Endothelial cell of umbilical vein (primary cell): ENCODE measurements at regions not wholly inside any gene's neighbourhood (a gene's known extent, or its start where the extent isn't known, plus 50 kb on each side); places are given as distances from the start of the nearest gene placed in this dataset.

Experiments used
- BruUV-seq: library from RNA; stranded (reverse); fragments of 400-500 nt; replicated peaks from 2 replicates; lab custom pipeline; 2021; lab: Mats Ljungman, UMichigan
- CTCF ChIA-PET: fragments of 300-600, 350-600 bp; sonication (Branson Sonifier 250); formaldehyde crosslinking; loops from one replicate; lab custom pipeline; 2021; ENCODE audit warnings: antibody characterized with exemption, inconsistent platforms; lab: Charles Lee
- POLR2A ChIA-PET: fragments of 300-600, 350-600 bp; sonication (Branson Sonifier 250); formaldehyde crosslinking; loops from one replicate; lab custom pipeline; 2021; ENCODE audit warnings: antibody characterized with exemption, inconsistent platforms; lab: Charles Lee
- DNase-seq: peaks from one replicate; pipeline ENCODE4 v3.0.0-alpha.2; 2011; ENCODE audit warnings: low read depth, low spot score
- FAIRE-seq: peaks from 2 replicates; lab custom pipeline; 2011; peaks lifted over from hg19 to GRCh38; lab: Jason Lieb, UNC
- H2AFZ ChIP-seq: 2 replicates; pipeline ENCODE4 v1.6.0; 2012; ENCODE audit warnings: low read depth, low read length, control low read depth, inconsistent platforms
- H3K27ac ChIP-seq: 2 replicates; pipeline ENCODE4 v1.5.1; 2011; ENCODE audit warnings: low read depth, mild to moderate bottlenecking, control low read depth, low read length, moderate library complexity; ENCODE audit not compliant: insufficient read depth
- H3K27me3 ChIP-seq, 2 experiments: 2 replicates each; pipeline versions ENCODE4 v1.6.0 to v1.6.1; 2011; ENCODE audit warnings: low read length in 2 of 2, mixed read lengths in 1 of 2; ENCODE audit not compliant: control insufficient read depth in 2 of 2, insufficient read depth in 2 of 2
- H3K36me3 ChIP-seq, 2 experiments: 2 replicates in 1 of 2; 3 replicates in 1 of 2; pipeline ENCODE4 v1.5.1; 2011; ENCODE audit warnings: low read length in 2 of 2, mild to moderate bottlenecking in 1 of 2, moderate library complexity in 1 of 2; ENCODE audit not compliant: control insufficient read depth in 2 of 2, insufficient read depth in 2 of 2; ENCODE audit errors: extremely low read depth in 1 of 2
- H3K4me1 ChIP-seq: 3 replicates; pipeline ENCODE4 v1.5.1; 2011; ENCODE audit warnings: mild to moderate bottlenecking, low read length; ENCODE audit not compliant: control insufficient read depth, insufficient read depth; ENCODE audit errors: extremely low read depth
- H3K4me2 ChIP-seq: 2 replicates; pipeline ENCODE4 v1.6.1; 2011; ENCODE audit warnings: low read length, control low read depth, mixed read lengths; ENCODE audit not compliant: insufficient read depth
- H3K4me3 ChIP-seq, 3 experiments: fragments of 200-600 bp in 1 of 3; sonication (generic), shearing (Covaris generic) in 1 of 3; replicated peaks in 1 of 3; 2 replicates each; pipeline ENCODE4 v1.5.1; 2011 to 2016; ENCODE audit warnings: control low read depth in 3 of 3, low read length in 3 of 3, mild to moderate bottlenecking in 2 of 3, inconsistent platforms in 1 of 3, low read depth in 1 of 3, moderate library complexity in 1 of 3; ENCODE audit not compliant: insufficient read depth in 1 of 3
- H3K79me2 ChIP-seq: 2 replicates; pipeline ENCODE4 v1.6.0; 2012; ENCODE audit warnings: low read length, inconsistent platforms; ENCODE audit not compliant: control insufficient read depth, insufficient read depth
- H3K9ac ChIP-seq: replicated peaks from 2 replicates; pipeline ENCODE3; 2011; ENCODE audit warnings: low read length, control low read depth; ENCODE audit not compliant: insufficient read depth; ENCODE audit errors: extremely low read depth
- H3K9me1 ChIP-seq: replicated peaks from 3 replicates; pipeline ENCODE4 v1.6.0; 2011; ENCODE audit warnings: mild to moderate bottlenecking, low read length; ENCODE audit not compliant: control insufficient read depth, insufficient read depth; ENCODE audit errors: extremely low read depth
- H3K9me3 ChIP-seq: replicated peaks from 2 replicates; pipeline ENCODE4 v1.5.1; 2012; ENCODE audit warnings: low read length, inconsistent platforms; ENCODE audit not compliant: control insufficient read depth, insufficient read depth
- H4K20me1 ChIP-seq: replicated peaks from 2 replicates; pipeline ENCODE3; 2011; ENCODE audit warnings: mild to moderate bottlenecking, low read length; ENCODE audit not compliant: control insufficient read depth, insufficient read depth; ENCODE audit errors: extremely low read depth
- EZH2 ChIP-seq: IDR thresholded peaks from 2 replicates; pipeline ENCODE4 v1.6.1; 2012; ENCODE audit warnings: borderline replicate concordance, low read depth, mild to moderate bottlenecking, moderate library complexity, low read length, inconsistent platforms; ENCODE audit not compliant: severe bottlenecking
- FOS ChIP-seq: IDR thresholded peaks from 2 replicates; pipeline ENCODE4 v1.6.1; 2011; ENCODE audit warnings: mild to moderate bottlenecking, low read length, moderate library complexity, borderline replicate concordance; ENCODE audit not compliant: insufficient read depth
- GATA2 ChIP-seq: IDR thresholded peaks from 2 replicates; pipeline ENCODE4 v1.7.0; 2011; ENCODE audit warnings: low read depth, mild to moderate bottlenecking, moderate library complexity, mixed read lengths, low read length; ENCODE audit not compliant: insufficient read length, insufficient read depth
- JUN ChIP-seq: IDR thresholded peaks from 2 replicates; pipeline ENCODE4 v1.6.1; 2011; ENCODE audit warnings: borderline replicate concordance, low read depth; ENCODE audit not compliant: insufficient read length, insufficient read depth
- MYC ChIP-seq: IDR thresholded peaks from one replicate; pipeline ENCODE4 v1.6.1; 2011; ENCODE audit warnings: mild to moderate bottlenecking, low read depth, low read length
- POLR2A ChIP-seq: IDR thresholded peaks from 2 replicates; pipeline ENCODE4 v1.6.1; 2012; ENCODE audit warnings: low read depth, mild to moderate bottlenecking, control low read depth, low read length
- POLR2AphosphoS5 ChIP-seq: IDR thresholded peaks from 2 replicates; pipeline ENCODE4 v1.6.1; 2012; ENCODE audit warnings: low read depth, mild to moderate bottlenecking, control low read depth, low read length, moderate library complexity; ENCODE audit not compliant: insufficient read depth
- dilution Hi-C: fragments of 300-500 bp; cut with MboI; formaldehyde crosslinking; loops from one replicate; pipeline ENCODE4 v1.15.0; 2019; ENCODE audit warnings: low sequenced_read_pairs; ENCODE audit not compliant: extremely low pct_ligation_motif_present
- intact Hi-C: fragments of 100-400 bp; cut with micrococcal nuclease; formaldehyde crosslinking; loops from one replicate; pipeline ENCODE4 v1.10.0; 2022
- TF ChIP-seq, protein P1 (sequence below), 2 donors: IDR thresholded peaks; 1 replicate in 1 of 2; 2 replicates in 1 of 2; pipeline ENCODE4 v1.5.1; 2011; ENCODE audit warnings: low read length in 2 of 2, mild to moderate bottlenecking in 2 of 2, moderate library complexity in 2 of 2, control low read depth in 1 of 2, inconsistent platforms in 1 of 2, low read depth in 1 of 2; ENCODE audit not compliant: insufficient read depth in 1 of 2; ENCODE audit errors: extremely low read depth in 1 of 2
- TF ChIP-seq, protein P2 (sequence below): IDR thresholded peaks from 2 replicates; pipeline ENCODE4 v1.6.1; 2011; ENCODE audit not compliant: insufficient read depth, insufficient read length

DNA sequence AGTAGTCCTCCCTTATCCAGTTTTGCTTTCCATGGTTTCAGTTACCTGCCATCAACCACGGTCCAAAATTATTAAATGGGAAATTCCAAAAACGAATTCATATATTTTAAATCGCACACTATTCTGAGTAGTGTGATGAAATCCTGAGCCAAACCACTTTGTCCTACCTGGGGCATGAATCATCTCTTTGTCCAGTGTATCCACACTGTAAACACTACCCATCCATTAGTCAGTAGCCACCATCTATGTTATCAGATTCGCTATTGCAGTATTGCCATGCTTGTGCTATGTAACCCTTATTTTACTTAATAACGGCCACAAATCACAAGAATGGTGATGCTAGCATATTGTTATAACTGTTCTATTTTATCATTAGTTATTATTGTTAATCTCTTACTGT is 704.6 kb downstream of the SMARCA1 start:
- DNase-seq, result no peak
- no peaks in the 10 kb centered on the region for H3K79me2 ChIP-seq
- FAIRE-seq, result no peak
- H3K4me3 ChIP-seq, result no peak overlapping the region
- no peak overlapping the region for H3K27ac ChIP-seq
- no peaks in the 10 kb centered on the region for H3K27me3 ChIP-seq
- no peaks in the 10 kb centered on the region for H4K20me1 ChIP-seq
- ChIA-PET POLR2A (no interaction called here), CTCF (no interaction called here)
- no peaks in the 10 kb centered on the region for H3K9me1 ChIP-seq
- no peaks in the 10 kb centered on the region for H3K9me3 ChIP-seq
- H3K4me2 ChIP-seq, result no peak overlapping the region
- no peak for TF ChIP-seq MYC
- no peak for TF ChIP-seq POLR2AphosphoS5
- no peak for TF ChIP-seq JUN
- TF ChIP-seq FOS, result no peak
- TF ChIP-seq GATA2, result no peak
- no peak for TF ChIP-seq EZH2
- TF ChIP-seq POLR2A, result no peak
- TF ChIP-seq, protein P1, sequence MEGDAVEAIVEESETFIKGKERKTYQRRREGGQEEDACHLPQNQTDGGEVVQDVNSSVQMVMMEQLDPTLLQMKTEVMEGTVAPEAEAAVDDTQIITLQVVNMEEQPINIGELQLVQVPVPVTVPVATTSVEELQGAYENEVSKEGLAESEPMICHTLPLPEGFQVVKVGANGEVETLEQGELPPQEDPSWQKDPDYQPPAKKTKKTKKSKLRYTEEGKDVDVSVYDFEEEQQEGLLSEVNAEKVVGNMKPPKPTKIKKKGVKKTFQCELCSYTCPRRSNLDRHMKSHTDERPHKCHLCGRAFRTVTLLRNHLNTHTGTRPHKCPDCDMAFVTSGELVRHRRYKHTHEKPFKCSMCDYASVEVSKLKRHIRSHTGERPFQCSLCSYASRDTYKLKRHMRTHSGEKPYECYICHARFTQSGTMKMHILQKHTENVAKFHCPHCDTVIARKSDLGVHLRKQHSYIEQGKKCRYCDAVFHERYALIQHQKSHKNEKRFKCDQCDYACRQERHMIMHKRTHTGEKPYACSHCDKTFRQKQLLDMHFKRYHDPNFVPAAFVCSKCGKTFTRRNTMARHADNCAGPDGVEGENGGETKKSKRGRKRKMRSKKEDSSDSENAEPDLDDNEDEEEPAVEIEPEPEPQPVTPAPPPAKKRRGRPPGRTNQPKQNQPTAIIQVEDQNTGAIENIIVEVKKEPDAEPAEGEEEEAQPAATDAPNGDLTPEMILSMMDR (IDR thresholded peaks at IDR 0.05; ENCODE audit: extremely low read depth in 1 of 2, insufficient read depth in 1 of 2, low read depth in 1 of 2, low read length in 2 of 2), result no peak
- TF ChIP-seq, protein P2, sequence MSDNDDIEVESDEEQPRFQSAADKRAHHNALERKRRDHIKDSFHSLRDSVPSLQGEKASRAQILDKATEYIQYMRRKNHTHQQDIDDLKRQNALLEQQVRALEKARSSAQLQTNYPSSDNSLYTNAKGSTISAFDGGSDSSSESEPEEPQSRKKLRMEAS, result no peak
- no peaks in the 10 kb centered on the region for H3K4me1 ChIP-seq
- dilution Hi-C loops, result no loop called here
- intact Hi-C loops, result no loop called here
- no peak overlapping the region for H3K9ac ChIP-seq
- H3K36me3 ChIP-seq, result no peaks in the 10 kb centered on the region
- no peak overlapping the region for H2AFZ ChIP-seq
- BruUV-seq, result no TSS peak
